ENCODE measurements at regions not wholly inside any gene's neighbourhood (a gene's known extent, or its start where the extent isn't known, plus 50 kb on each side); places are given as distances from the start of the nearest gene placed in this dataset.

DNA sequence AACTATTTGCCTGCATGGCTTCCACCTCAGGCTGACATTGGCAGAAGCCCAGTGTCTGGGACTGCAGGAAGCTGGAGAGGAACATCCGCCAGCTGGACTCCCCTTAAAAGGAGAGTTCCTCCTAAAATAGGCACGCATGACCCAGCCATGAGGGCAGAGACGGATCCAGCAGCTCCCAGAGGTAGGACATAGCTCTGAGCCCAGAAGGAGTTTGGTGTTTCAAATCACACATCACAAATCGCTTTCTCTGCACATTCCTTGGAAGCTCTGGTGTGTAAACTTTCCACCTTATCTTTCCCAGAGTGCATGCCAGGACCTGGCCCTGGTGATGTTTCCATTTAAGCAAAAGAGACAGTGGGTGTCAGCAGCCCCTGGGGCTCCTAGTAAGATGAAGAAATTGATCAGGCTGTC lies 231.1 kb upstream of the CDH5 start:
- DNase-seq: no peak

DNA sequence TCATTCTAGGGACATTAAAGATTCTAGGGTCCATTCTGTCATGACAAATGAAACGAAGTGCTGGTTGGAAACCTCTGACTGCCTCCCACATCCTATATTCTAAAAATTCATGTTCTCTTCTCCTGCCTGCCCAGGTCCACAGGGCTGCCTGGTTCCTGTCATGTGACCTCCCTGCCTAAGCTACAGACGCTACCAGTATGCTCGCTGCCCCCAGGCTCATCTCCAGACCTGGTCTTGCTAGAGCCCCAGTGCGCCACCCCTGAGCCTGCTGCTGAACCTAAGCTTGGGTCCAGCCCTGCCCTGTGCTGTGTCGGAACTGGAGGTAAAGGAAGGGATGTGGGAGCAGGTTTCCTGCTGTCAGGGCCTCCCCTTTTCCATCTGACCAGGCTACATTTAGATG lies 231.6 kb upstream of the CDH5 start:
- DNase-seq: no peak

GRCh38 chr16:66133643-66134338 lies 232.7 kb upstream of the CDH5 start:
- no peak for DNase-seq

- no peak for DNase-seq
Measured at GRCh38 chr16:66131895-66132294, 234.6 kb upstream of the CDH5 start.

DNA sequence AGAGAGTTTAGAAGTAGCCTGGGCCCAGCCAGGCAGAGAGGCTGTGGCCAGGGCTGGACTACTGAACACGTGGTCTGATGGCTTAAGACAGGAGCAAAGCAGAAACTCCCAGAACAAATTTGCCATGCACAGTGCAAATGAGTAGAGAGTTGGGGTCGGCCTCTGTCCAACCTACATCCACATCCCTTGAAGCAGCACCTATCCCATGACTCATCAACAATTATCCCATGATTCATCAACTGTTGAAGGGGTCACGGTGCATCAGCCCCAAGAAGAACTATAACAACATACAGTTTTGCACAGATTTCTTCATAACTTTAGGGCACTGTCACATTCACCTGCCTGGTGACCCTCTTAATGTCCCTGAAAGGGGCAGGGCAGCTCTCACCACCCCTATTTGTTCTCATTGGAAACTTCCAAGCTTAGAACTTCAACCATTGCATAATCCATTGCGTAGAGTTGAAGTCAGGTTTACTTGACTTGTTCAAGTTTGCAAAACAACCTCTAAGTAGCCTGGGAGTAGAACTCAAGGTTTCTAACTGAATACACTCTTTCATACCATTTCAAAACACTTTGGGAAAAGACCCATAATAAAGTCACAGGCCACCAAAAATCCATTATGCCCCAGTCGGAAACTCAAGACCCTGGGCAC lies 235.2 kb upstream of the CDH5 start:
- DNase-seq: no peak

- no peak for DNase-seq
Measured at GRCh38 chr16:66130296-66130905, 236.1 kb upstream of the CDH5 start.

GRCh38 chr16:66129196-66129595 lies 237.3 kb upstream of the CDH5 start:
- DNase-seq: no peak

- DNase-seq: no peak
Measured at GRCh38 chr16:66128371-66128770, 238.1 kb upstream of the CDH5 start.

GRCh38 chr16:66127459-66128370 lies 238.8 kb upstream of the CDH5 start:
- no peak for DNase-seq

- DNase-seq: no peak
Measured at GRCh38 chr16:66121466-66121865, 245.0 kb upstream of the CDH5 start.

DNA sequence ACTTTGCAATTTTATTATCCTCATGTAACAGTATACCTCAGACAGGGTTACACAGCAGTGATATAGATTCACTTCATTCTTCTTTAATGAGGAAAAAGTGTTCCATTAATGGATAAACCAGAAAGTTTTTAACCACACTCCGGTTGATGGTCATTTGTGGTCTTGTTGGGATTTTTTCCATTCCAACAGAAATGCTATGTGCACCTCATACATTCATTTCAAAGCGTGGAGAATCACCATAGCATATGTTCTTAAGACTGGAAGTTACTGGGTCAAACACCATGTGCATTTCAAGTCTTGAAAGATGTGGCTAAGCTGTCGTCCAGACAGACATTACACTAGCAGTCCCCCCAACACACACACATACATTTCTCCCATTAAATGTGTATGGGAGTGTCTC lies 245.8 kb upstream of the CDH5 start:
- no peak for DNase-seq

- no peak for DNase-seq
Measured at GRCh38 chr16:66116163-66117002, 250.1 kb upstream of the CDH5 start.

DNA sequence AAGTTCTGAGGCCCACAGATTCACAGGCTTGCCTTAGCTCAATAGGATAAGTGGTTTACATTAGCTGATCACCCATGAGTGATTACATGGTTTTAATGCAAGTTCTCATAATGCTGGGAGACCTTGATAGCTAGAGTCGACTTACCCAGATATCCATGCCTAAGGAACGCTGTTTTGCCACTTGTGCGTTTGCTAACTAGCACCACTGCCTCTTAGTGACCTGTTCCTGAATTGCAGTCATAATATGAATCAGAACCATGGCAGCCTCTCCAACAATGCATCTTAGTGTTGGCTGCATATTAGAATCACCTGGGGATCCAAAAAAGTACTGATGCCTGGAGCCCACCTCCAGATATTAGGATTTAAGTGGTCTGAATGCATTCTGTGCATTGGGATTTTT lies 251.1 kb upstream of the CDH5 start:
- DNase-seq: no peak

DNA sequence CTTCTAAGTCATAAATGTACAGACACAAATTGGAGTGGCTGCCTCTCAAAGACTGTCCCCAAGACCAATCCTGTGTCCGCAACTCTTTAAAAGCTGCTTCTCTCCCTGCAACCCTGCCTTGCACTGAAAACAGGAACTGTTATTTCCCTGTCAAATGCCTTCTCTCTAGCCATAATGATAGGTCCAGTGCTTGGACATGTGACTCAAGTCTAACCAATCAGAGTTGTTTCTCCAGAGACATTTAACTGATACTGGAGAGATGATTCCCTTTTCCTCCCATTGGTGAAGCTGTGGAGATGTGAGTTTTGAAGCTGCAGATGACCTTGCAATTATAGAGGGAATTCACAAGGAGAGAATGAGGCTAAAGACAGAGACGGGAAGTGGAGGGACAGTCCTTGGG lies 253.3 kb upstream of the CDH5 start:
- DNase-seq: no peak

GRCh38 chr16:66109677-66110076 lies 256.8 kb upstream of the CDH5 start:
- no peak for DNase-seq

- DNase-seq: no peak
Measured at GRCh38 chr16:66107661-66108060, 258.8 kb upstream of the CDH5 start.

GRCh38 chr16:66103211-66103610 lies 263.3 kb upstream of the CDH5 start:
- DNase-seq: no peak

GRCh38 chr16:66099306-66099705 lies 267.2 kb upstream of the CDH5 start:
- no peak for DNase-seq

GRCh38 chr16:66097751-66098150 lies 268.7 kb upstream of the CDH5 start:
- no peak for DNase-seq

GRCh38 chr16:66095676-66096075 lies 270.8 kb upstream of the CDH5 start:
- DNase-seq: no peak

GRCh38 chr16:66093191-66093590 lies 273.3 kb upstream of the CDH5 start:
- DNase-seq: no peak

DNA sequence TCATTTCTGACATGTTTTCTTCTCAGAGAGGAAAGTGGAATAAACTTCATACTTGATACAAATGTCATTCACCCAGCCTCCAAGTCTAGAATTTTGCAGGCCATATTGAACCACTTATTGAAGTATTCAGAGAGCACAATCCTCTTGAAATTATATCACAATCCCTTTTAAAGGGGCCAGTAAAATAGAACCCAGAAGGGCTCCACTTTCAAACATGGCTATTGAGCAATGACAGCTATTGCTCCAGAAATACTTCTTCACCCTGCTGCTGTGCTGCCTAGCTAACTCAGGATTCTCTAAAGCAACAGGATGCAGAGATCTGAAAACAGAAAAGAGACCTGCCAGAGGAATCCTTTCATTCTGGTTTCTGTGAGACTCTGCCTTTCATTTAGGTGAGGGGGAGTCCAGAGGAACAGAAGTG lies 275.0 kb upstream of the CDH5 start:
- DNase-seq: no peak
